ENCODE measurements at regions not wholly inside any gene's neighbourhood (a gene's known extent, or its start where the extent isn't known, plus 50 kb on each side); places are given as distances from the start of the nearest gene placed in this dataset.

DNA sequence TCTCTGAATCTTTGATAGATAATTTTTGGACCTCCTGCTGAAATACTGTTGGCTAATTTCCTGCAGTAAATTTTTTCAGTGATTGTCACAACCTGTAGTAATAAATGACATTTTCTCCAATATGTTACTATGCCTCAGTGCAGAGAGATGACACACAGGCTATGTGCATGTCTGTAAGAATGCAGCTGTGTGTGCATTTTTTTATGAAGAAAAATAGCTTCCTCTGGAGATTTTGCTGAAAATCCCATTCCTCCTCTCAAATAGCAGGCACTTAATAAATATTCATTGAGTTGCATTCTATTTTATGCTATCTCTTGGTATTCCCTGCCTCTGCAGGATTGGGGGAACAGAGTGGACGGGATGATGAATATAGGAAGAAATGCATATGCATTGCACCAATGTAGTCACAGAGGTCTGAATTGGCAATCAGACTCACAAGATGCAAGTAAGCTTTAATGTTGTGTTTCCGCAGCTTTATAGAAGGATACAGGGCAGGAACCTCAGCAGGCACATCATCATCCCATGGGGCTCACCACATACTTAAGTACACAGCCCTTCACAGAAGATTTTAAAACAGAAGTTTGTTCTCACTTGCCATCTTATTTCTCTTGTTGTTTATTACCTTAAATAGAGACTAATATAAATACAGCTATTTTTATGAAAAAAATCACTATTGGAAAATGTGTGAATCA is 474.7 kb downstream of the EPM2A start:
- Histone ChIP-seq H3K4me3 (replicated peaks in 1 of 3; ENCODE audit: insufficient read depth in 1 of 3, low read depth in 2 of 3, low read length in 3 of 3) (no peak overlapping the region), H3K4me2 (ENCODE audit: low read depth, low read length) (no peak overlapping the region), H3K79me2 (ENCODE audit: insufficient read depth, low read length) (no peaks in the 10 kb centered on the region), H3K27me3 (ENCODE audit: control insufficient read depth in 1 of 2, insufficient read depth in 2 of 2, low read length in 2 of 2) (no peaks in the 10 kb centered on the region), H3K27ac (ENCODE audit: extremely low read length, insufficient read depth, low read length) (no peak overlapping the region), H3K36me3 (replicated peaks in 1 of 2; ENCODE audit: control insufficient read depth in 1 of 2, insufficient read depth in 2 of 2, low read length in 2 of 2) (no peaks in the 10 kb centered on the region), H3K4me1 (ENCODE audit: insufficient read depth, low read length) (peaks cover 8% of the 10 kb centered on the region), H3K9me3 (ENCODE audit: low read length) (no peaks in the 10 kb centered on the region), H4K20me1 (ENCODE audit: insufficient read depth, low read length) (no peaks in the 10 kb centered on the region), H3K9ac (ENCODE audit: insufficient read depth, low read depth, low read length) (no peak overlapping the region), H2AFZ (ENCODE audit: low read length) (no peak overlapping the region)
- no peak for TF ChIP-seq FOXK2 (IDR thresholded peaks at IDR 0.05)
- TF ChIP-seq, protein P1, sequence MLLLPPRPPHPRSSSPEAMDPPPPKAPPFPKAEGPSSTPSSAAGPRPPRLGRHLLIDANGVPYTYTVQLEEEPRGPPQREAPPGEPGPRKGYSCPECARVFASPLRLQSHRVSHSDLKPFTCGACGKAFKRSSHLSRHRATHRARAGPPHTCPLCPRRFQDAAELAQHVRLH (CRISPR knock-in tag; IDR thresholded peaks at IDR 0.05; ENCODE audit: borderline replicate concordance, low read depth) = no peak
- TF ChIP-seq, protein P2, sequence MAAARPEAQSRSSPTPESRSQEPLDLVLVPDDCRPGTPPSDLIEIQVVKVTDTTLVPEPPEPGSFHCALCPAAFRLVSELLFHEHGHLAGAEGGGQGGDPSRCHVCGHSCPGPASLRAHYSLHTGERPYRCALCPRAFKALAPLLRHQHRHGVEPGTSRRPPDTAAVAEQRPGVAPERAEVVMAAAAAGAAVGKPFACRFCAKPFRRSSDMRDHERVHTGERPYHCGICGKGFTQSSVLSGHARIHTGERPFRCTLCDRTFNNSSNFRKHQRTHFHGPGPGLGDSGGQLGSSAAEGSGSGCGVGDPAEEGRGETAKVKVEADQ (CRISPR knock-in tag; IDR thresholded peaks at IDR 0.05; ENCODE audit: borderline replicate concordance) = no peak
- no peak for TF ChIP-seq CAMTA2 (CRISPR knock-in tag; IDR thresholded peaks at IDR 0.05; ENCODE audit: borderline replicate concordance)
- TF ChIP-seq CREM (IDR thresholded peaks at IDR 0.05) = no peak
- TF ChIP-seq CREM (CRISPR knock-in tag; IDR thresholded peaks at IDR 0.05) = no peak
- no peak for FAIRE-seq
- no TSS peak for BruUV-seq (replicated peaks)
- 96% methylated on average over 2 of the region's 2 CpGs for WGBS (ENCODE audit: low lambda C conversion rate)
- in situ Hi-C loops (cut with HindIII; ENCODE audit: extremely low pct_ligation_motif_present, low pct_unique_long_range_greater_than_20kb) (no loop called here), intact Hi-C loops (cut with micrococcal nuclease; ENCODE audit: unreplicated experiment) (loop anchor here (10.0 kb wide), 1 partner anchor 474 kb away; the partner anchor contains the start of gene EPM2A)
- ATAC-seq = no peak
- POLR2A ChIA-PET = no interaction called here
- DNase-seq (ENCODE audit: low spot score) = no peak
- CTCF ChIA-PET (ENCODE audit: low intra/inter-chr PET ratio, low total read pairs) = no interaction called here

DNA sequence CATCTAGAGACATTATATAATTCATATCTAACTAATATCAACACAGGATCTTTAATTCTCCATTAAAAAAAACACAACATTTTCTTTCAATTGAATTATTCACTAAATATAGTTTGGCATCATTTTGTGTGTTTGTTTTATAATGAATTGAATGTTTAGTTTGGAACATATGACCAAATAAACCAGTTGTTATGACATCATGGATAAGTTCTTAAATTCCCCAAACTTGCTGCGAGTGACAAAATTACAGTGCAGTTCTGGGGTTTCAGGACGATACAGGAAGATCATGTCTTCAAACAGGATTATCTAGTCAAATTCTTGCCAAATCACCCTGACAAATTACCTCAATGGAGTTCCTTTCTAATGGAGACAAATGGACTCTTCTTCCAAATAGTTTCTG is 473.6 kb downstream of the EPM2A start:
- 95% methylated on average over 2 of the region's 2 CpGs for WGBS (ENCODE audit: low lambda C conversion rate)
- FAIRE-seq = no peak

More for the DNA sequence above, 473.6 kb downstream of the EPM2A start:
- POLR2A ChIA-PET = no interaction called here
- intact Hi-C loops (cut with micrococcal nuclease; ENCODE audit: unreplicated experiment) (loop anchor here (10.0 kb wide), 1 partner anchor 473 kb away; the partner anchor contains the start of gene EPM2A), in situ Hi-C loops (cut with HindIII; ENCODE audit: extremely low pct_ligation_motif_present, low pct_unique_long_range_greater_than_20kb) (no loop called here)
- Histone ChIP-seq H3K27ac (ENCODE audit: extremely low read length, insufficient read depth, low read length) (no peak overlapping the region), H3K27me3 (ENCODE audit: control insufficient read depth in 1 of 2, insufficient read depth in 2 of 2, low read length in 2 of 2) (no peaks in the 10 kb centered on the region), H3K4me1 (ENCODE audit: insufficient read depth, low read length) (peaks cover 20% of the 10 kb centered on the region), H2AFZ (ENCODE audit: low read length) (no peak overlapping the region), H3K79me2 (ENCODE audit: insufficient read depth, low read length) (no peaks in the 10 kb centered on the region), H3K4me2 (ENCODE audit: low read depth, low read length) (no peak overlapping the region), H3K9ac (ENCODE audit: insufficient read depth, low read depth, low read length) (no peak overlapping the region), H3K9me3 (ENCODE audit: low read length) (no peaks in the 10 kb centered on the region), H3K36me3 (replicated peaks in 1 of 2; ENCODE audit: control insufficient read depth in 1 of 2, insufficient read depth in 2 of 2, low read length in 2 of 2) (no peaks in the 10 kb centered on the region), H4K20me1 (ENCODE audit: insufficient read depth, low read length) (no peaks in the 10 kb centered on the region), H3K4me3 (replicated peaks in 1 of 3; ENCODE audit: insufficient read depth in 1 of 3, low read depth in 2 of 3, low read length in 3 of 3) (no peak overlapping the region)
- no peak for DNase-seq (ENCODE audit: low spot score)
- CTCF ChIA-PET (ENCODE audit: low intra/inter-chr PET ratio, low total read pairs) = no interaction called here
- no peak for TF ChIP-seq ZNF709 (CRISPR knock-in tag; IDR thresholded peaks at IDR 0.05)
- TF ChIP-seq SRY (CRISPR knock-in tag; IDR thresholded peaks at IDR 0.05) = no peak
- TF ChIP-seq, protein P3, sequence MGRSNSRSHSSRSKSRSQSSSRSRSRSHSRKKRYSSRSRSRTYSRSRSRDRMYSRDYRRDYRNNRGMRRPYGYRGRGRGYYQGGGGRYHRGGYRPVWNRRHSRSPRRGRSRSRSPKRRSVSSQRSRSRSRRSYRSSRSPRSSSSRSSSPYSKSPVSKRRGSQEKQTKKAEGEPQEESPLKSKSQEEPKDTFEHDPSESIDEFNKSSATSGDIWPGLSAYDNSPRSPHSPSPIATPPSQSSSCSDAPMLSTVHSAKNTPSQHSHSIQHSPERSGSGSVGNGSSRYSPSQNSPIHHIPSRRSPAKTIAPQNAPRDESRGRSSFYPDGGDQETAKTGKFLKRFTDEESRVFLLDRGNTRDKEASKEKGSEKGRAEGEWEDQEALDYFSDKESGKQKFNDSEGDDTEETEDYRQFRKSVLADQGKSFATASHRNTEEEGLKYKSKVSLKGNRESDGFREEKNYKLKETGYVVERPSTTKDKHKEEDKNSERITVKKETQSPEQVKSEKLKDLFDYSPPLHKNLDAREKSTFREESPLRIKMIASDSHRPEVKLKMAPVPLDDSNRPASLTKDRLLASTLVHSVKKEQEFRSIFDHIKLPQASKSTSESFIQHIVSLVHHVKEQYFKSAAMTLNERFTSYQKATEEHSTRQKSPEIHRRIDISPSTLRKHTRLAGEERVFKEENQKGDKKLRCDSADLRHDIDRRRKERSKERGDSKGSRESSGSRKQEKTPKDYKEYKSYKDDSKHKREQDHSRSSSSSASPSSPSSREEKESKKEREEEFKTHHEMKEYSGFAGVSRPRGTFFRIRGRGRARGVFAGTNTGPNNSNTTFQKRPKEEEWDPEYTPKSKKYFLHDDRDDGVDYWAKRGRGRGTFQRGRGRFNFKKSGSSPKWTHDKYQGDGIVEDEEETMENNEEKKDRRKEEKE (IDR thresholded peaks at IDR 0.05) = no peak
- peak; percentile 58; the same call in 1 of the 2 replicates for TF ChIP-seq CREB1 (IDR thresholded peaks at IDR 0.05)
- no peak for TF ChIP-seq CREB1 (CRISPR knock-in tag; IDR thresholded peaks at IDR 0.05)
- TF ChIP-seq PHF20 (CRISPR knock-in tag; IDR thresholded peaks at IDR 0.05) = no peak
- TF ChIP-seq ATF7 (IDR thresholded peaks at IDR 0.05) = peak; percentile 78
- no peak for TF ChIP-seq ATF7 (CRISPR knock-in tag; IDR thresholded peaks at IDR 0.05)
- no peak for TF ChIP-seq ZNF383 (CRISPR knock-in tag; IDR thresholded peaks at IDR 0.05; ENCODE audit: borderline replicate concordance)
- ATAC-seq = no peak
- BruUV-seq (replicated peaks) = no TSS peak

All from HepG2 (cell line).